GM19023 (cell line): ENCODE measurements at regions not wholly inside any gene's neighbourhood (a gene's known extent, or its start where the extent isn't known, plus 50 kb on each side); places are given as distances from the start of the nearest gene placed in this dataset.
A peak's percentile ranks its signal among the peaks of the same experiment; 100 is the strongest.
"Not testable (repeated sequence)": the region's sequence is repeated elsewhere in the genome, so short reads cannot be mapped to it uniquely, and the experiment has no call there.

ENCODE experiments used
- ATAC-seq: cut with Tn5 transposase; IDR thresholded peaks from one replicate; pipeline ENCODE4 v1.9.1; 2021; ENCODE audit warnings: mild to moderate bottlenecking, moderate library complexity; ENCODE audit not compliant: unreplicated experiment

GRCh38 chr5:42989190-42989589, 50.9 kb downstream of the ANXA2R start:
- no peak for ATAC-seq

- no peak for ATAC-seq
Measured at GRCh38 chr5:42988568-42988967, 51.6 kb downstream of the ANXA2R start.

- no peak for ATAC-seq
Measured at GRCh38 chr5:42985129-42986037, 54.7 kb downstream of the ANXA2R start.

- no peak for ATAC-seq
Measured at GRCh38 chr5:42984307-42984706, 55.8 kb downstream of the ANXA2R start.

- ATAC-seq, result no peak
Measured at GRCh38 chr5:42982107-42982622, 58.0 kb downstream of the ANXA2R start.

GRCh38 chr5:42981417-42982106, 58.6 kb downstream of the ANXA2R start:
- not testable (repeated sequence) for ATAC-seq

GRCh38 chr5:42981015-42981414, 59.1 kb downstream of the ANXA2R start:
- ATAC-seq, result not testable (repeated sequence)

- ATAC-seq, result not testable (repeated sequence)
Measured at GRCh38 chr5:42980391-42980790, 59.7 kb downstream of the ANXA2R start.

GRCh38 chr5:42979242-42979641, 60.9 kb downstream of the ANXA2R start:
- not testable (repeated sequence) for ATAC-seq

GRCh38 chr5:42974536-42974935, 65.6 kb downstream of the ANXA2R start:
- no peak for ATAC-seq

GRCh38 chr5:42970636-42971559, 69.2 kb downstream of the ANXA2R start:
- no peak for ATAC-seq

GRCh38 chr5:42965934-42966333, 74.2 kb downstream of the ANXA2R start:
- ATAC-seq, result no peak

GRCh38 chr5:42963412-42963811, 76.7 kb downstream of the ANXA2R start:
- ATAC-seq, result no peak

- ATAC-seq, result no peak
Measured at GRCh38 chr5:42962124-42962523, 78.0 kb downstream of the ANXA2R start.

GRCh38 chr5:42960506-42960905, 79.6 kb downstream of the ANXA2R start:
- ATAC-seq, result no peak

- ATAC-seq, result no peak
Measured at GRCh38 chr5:42956551-42956950, 83.6 kb downstream of the ANXA2R start.

- ATAC-seq, result no peak
Measured at GRCh38 chr5:42953041-42953440, 87.1 kb downstream of the ANXA2R start.

- no peak for ATAC-seq
Measured at GRCh38 chr5:42952578-42952974, 87.5 kb downstream of the ANXA2R start.

- ATAC-seq, result peak; percentile 38
Measured at GRCh38 chr5:42951293-42951840, 88.8 kb downstream of the ANXA2R start.
